GM21447 (cell line): ENCODE measurements at regions not wholly inside any gene's neighbourhood (a gene's known extent, or its start where the extent isn't known, plus 50 kb on each side); places are given as distances from the start of the nearest gene placed in this dataset.
"Not testable (repeated sequence)": the region's sequence is repeated elsewhere in the genome, so short reads cannot be mapped to it uniquely, and the experiment has no call there.

ENCODE experiments used
- ATAC-seq: cut with Tn5 transposase; IDR thresholded peaks from one replicate; pipeline ENCODE4 v1.9.1; 2021; ENCODE audit not compliant: unreplicated experiment

DNA sequence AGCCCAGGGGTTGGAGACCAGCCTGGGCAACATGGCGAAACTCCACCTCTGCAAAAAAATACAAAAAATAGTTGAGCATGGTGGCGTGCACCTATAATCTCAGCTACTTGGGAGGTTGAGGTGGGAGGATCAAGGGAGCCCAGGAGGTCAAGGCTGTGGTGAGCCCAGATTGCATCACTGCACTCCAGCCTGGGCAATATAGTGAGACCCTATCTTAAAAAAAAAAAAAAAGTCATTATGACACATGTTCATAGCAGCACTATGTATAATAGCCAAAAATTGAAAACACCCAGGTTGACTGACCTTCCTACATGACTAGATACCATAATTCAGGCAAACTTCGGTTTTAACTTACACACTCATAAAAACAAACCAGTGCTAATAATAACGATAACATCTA is 90.8 kb upstream of the RBPJ start:
- ATAC-seq = no peak

DNA sequence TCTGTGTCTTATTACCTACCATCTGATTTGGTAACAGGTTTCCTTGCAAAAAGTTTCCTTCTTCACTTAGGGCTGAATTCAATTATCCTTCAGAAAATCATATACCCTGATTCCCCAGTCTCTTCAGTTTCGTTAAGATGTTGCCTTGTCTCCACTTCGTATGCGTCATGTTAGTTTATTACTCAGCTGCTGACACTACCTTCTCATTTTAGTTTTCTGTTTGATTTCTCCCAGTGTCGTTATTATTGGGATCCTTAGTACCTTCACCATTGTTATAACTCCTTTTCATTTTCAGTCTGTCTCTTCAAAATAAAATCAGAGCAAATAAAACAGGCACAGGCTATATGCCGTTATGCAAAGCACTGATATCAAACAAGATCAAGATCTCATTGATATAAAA is 87.5 kb upstream of the RBPJ start:
- ATAC-seq = no peak

DNA sequence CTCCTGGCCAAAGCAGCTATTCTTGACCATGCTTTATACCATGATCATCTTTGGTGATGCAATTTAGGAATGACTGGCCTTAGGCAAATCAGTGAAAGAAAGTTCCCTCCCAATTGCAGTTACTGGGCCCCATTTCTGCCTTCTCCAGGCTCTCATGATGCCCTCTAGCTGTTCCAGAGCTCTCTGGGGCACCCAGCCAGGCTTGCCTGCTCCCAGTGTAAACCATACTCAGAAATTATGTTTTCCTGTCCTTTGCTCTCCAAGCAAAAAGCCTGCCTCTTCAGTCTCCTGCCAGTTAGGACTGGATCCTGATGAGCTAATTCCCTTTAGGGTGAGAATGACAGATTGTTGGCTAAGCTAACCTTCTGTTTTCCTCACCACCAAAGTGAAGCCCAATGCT is 85.3 kb upstream of the RBPJ start:
- ATAC-seq = no peak

DNA sequence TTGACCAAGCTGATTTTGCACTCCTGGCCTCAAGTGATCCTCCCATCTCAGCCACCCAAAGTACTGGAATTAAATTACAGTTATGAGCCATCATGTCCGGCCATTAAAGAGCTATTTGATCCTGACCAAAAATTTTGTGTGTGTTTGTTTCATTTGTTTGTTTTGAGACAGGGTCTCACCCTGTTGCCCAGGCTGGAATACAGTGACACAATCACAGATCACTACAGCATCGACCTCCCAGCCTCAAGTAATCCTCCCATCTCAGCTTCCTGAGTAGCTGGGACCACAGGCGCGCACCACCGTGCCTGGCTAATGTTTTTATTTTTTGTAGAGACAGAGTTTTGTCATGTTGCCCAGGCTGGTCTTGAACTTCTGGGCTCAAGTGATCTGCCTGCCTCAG is 82.9 kb upstream of the RBPJ start:
- ATAC-seq = no peak

DNA sequence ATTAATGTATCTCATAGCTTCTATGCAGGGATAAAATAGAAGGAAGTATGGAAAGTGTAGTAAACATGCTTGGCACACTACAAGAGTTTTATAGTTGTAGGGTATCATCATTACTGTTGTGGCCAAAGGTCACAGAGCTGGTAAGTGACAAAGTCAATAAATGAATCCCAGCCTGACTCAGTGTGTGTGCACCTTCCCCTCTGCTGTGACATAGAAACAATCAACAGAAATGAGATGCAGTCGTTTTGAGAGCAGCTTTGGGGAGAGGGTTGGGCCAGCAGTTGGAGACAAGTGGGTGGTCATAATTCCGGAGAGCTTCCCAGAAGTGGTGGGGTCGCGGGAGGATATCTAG is 82.4 kb upstream of the RBPJ start:
- ATAC-seq = no peak

DNA sequence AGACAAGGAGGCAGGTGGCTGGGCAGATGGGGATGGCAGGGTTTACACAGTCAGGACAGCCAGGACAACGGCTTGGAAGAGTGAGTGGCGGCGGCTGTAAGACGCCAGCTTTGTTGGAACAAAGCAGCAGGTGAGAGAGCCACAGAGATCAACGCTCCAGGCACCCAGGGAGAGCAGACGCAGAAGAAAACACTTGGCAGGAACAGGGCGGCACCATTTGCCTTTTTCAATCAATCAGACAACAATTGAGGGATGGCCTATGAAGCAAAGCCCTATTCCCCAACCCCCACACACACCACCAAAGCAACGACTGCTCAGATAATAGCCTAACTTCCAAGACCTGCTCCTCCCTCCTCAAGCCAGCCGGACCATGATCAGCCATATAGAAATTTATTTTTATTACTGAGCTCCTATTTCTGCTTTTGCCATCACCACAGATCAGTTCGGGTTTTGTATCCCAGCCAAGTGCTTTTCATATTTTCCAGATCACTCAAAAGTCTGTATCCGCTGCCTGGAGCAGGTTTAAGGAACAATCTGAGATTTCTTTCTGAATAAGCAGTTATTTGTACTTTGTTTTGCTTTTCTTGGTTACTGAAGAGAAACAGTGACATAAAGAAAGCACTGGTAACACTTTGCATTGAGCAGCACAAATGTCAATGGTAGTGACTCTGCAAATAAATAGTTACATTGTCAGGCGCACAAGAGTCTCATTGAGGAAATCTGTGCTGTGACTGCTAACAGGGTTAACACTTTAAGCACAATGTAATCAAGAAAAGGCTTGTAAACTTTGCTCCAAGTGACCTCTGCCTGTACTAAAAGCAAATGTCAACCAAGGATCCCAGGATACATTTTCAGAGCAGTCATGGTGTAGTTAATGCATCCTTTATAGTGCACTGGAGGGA is 81.8 kb upstream of the RBPJ start:
- ATAC-seq = no peak

DNA sequence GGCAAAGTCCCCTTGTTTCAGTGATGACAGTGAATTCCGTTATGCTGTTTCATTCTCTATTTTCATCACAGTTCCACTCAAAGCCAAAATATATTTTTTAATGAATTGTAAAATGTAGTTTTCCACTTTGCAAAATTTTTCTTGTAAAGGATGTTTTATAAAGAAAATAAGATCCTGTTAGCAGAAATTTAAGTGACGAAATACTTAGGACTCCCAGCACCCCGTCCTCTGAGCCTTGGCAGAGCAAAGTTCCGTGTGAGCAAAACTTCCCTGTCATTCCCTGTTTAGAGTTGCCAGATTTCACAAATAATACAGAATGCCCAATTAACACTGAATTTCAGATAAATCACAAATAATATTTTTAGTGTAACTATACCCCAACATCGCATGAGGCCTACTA is 81.0 kb upstream of the RBPJ start:
- no peak for ATAC-seq

DNA sequence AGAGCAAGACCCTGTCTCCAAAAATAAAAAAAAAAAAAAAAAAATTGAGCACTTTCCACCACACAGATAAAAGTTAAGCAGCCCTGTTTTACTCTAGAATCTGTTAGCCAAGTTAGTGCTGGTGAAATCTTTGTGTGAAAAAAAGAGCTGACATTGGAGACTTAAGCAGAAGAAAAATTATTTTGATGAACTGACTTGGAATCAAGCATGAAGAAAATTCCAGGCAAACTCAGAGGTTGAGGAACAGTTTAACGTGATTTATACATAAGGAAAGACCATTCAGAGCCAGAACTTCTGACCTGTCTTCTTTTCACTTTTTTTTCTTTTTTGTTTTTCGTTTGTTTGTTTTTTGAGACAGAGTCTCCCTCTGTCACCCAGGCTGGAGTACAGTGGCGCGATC is 79.6 kb upstream of the RBPJ start:
- ATAC-seq = no peak

DNA sequence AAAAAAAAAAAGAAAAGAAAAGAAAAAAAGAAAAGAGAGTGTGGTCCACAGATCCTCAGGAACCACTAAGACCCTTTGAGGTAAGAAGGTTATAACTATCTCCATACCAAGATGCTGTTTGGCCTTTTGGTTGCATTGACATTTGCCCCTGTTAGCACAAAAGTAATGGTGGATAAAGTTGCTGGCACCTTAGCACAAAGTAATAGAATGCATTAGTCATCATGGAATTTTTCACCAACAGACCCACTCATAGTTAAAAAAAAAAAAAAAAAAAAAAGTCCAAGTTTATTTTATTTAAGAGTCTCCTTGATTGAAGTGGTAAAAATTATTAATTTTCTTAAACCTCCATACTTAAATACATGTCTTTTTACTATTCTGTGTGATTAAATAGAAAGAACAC is 78.4 kb upstream of the RBPJ start:
- no peak for ATAC-seq

DNA sequence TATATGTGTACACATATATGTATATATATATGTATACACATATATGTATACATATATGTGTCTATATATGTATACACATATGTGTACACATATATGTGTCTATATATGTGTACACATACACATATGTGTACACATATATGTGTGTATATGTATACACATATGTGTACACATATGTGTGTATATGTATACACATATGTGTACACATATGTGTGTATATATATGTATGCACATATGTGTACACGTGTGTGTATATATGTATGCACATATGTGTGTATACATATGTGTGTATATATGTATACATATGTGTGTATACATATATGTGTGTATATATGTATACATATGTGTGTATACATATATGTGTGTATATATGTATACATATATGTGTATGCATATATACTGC is 76.7 kb upstream of the RBPJ start:
- not testable (repeated sequence) for ATAC-seq

DNA sequence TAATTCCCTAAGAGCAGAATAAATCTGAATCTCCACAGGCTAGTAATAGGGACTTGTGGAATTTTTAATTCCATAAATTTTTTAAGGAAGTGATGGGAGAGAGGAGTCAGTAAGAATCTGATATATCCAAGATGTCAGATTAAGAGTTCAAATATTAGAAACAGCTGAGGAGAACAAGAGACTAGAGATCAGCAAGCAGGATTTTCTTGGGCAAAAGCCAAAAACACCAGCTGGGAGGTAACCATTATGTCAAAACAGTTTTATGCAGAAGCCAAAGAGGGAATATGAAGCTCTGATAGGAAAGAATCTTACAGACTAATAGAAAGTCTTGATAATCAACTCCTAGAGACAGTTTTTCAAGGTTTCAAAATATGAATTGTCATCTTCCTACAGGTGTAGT is 72.2 kb upstream of the RBPJ start:
- ATAC-seq = no peak

DNA sequence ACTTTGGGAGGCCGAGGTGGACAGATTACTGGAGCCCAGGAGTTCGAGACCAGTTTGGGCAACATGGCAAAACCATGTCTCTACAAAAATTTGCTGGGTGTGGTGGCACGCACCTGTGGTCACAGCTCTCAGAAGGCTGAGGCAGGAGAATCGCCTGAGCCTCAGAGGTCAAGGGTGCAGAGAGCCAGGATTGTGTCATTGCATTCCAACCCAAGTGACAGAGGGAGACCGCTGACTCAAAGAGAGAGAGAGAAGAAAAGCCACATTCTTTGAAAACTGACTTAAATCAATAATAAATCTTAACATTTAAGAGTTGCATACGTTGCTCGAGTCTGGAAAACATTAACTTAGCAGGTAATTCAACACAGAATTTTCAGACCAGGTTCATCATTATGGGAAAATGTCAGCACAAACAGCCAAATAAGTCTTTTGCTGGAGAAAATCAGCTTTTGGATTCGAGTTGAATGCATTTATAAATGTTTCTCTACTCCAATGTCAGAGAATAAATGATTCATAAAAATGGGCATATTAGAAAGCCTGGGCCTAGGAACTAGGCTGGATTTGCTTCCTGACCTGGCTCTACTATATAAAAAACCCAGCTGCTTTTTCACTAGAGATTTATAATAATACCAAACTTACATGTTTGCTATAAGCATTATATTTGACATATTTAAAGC is 68.3 kb upstream of the RBPJ start:
- no peak for ATAC-seq

DNA sequence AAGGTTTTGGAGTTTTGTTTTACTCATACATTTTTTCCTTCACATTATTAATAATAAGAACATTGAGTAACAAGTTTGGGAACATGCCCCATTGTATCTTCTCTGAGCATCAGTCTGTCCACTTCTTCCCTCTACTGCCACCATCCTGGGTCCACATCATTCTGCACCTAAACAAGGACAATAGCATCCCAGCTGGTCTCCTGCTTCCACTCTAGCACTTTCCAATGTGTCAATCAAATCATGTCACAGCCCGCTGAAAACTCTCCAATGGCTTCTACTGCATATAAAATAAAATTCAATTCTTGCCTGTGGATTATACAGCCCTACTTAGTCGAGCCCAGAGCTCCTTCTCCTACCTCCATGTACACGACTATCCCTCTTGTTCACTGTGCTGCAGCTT is 66.8 kb upstream of the RBPJ start:
- no peak for ATAC-seq

DNA sequence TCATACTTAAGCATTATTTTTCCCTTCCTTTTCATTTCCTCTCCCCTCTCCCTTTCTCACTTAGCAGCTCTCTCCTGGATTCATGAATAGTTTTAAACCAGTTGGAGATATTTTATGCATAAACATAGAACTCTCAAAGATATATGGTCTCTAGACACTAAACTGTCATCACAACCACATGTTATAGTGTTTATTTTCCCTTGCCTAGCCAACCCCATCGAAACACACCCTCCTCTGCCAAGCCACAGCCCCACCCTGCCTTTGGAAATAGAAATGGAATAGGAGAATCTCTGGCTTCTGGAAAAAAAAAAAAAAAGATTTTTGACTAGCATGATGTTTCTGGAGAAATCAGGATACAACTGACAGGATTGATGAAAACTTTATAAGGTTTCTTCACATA is 64.8 kb upstream of the RBPJ start:
- no peak for ATAC-seq

DNA sequence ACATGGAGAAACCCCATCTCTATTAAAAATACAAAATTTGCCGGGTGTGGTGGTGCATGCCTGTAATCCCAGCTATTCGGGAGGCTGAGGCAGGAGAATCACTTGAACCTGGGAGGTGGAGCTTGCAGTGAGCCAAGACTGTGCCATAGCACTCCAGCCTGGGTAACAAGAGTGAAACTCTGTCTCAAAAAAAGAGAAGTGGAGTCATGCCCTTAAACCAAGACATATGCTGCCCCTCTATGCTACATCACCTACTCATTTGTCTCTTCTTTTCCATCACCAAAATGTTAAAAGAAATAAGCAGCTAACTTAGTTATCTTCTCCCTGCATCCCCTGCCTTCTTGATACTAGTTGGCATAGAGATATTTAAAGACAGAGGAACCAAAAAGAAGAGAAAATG is 63.4 kb upstream of the RBPJ start:
- ATAC-seq = not testable (repeated sequence)

DNA sequence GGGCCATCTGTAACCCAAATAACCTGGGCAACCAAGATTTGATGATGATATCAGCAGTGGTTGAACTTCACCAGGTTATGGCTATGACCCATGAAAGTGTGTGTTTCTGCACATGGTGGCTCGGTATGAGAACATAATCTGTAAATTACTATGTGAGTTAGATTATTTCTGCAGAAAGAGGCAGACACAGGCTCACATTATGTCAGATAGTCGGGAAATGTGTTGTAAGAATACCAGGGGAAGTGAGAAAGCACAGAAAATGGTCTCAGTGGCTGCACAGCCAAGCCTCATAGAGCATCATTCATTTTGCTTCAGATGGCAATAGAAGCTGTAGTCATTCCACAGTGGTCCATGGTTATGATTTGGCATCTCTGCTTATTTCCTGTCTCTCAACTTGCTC is 63.0 kb upstream of the RBPJ start:
- ATAC-seq = peak; percentile 69

DNA sequence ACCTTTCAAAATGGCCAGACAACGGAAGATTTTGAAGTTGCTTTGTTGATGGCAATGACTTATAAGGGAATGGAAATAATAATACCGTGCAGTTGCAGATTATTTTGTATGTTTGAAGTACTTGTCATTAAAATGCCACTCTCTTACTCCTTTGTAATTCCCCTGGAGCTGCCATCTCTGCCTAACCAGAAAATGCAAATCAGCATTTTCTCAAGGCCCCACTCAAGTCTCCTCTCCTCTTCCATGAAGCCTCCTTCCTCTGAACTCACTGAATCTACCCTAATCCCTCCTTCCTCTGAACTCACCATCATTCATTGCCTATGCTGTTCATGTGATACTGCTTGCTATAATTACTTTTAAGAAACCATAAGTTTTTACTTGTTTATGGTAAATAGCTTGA is 60.2 kb upstream of the RBPJ start:
- ATAC-seq = no peak

DNA sequence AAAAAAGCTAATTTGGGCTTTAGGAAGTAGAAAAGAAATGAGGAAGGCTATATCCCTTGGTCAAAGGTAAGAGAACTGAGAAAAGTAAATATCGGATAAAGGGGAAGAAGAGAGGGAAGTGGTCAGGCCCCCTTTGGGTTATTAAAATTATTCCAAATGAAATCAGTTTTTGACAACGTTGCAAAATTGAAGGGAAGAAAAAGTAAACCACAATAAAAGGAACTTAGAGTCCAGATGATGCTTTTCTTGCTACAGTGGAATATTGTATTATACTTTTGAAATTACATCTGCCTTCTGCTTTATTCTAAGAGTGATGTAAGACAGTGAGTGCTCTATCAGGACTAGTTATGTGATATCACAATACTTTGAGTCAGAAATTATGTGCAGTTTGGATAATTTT is 59.4 kb upstream of the RBPJ start:
- ATAC-seq = no peak

DNA sequence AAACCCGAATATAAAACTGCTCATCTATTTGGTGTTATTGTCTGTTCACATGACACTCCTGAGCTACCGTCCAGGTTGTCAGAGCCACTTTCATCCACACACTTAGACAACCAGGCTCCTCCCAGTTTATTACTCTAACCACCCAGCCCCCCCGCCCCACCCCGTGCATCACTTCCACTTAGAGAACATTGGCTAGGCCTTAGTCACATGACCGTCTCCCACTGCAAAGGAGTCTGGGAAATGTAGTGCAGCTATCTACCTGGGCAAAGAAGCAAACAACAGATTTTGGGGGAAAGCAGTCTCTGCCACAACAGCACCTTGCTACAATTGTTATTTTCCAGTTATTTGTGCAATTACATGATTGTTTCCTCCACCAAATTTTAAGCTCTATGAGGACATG is 57.6 kb upstream of the RBPJ start:
- ATAC-seq = no peak

DNA sequence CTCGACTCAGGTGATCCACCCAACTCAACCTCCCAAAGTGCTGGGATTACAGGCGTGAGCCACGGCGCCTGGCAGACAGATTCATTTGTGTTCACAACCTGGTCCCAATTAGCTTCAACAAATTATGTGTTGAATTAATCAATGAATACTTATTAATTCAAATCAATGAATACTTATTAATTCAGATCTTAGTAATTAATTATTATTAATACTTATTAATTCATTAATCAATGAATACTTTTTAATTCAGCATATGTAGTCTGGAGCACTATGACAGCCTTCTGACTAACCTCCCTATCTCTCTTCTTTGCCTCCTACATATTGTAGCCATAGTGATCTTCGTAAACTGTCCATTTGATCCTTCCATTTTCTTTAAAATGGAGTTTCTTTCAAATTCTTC is 56.7 kb upstream of the RBPJ start:
- ATAC-seq = no peak

DNA sequence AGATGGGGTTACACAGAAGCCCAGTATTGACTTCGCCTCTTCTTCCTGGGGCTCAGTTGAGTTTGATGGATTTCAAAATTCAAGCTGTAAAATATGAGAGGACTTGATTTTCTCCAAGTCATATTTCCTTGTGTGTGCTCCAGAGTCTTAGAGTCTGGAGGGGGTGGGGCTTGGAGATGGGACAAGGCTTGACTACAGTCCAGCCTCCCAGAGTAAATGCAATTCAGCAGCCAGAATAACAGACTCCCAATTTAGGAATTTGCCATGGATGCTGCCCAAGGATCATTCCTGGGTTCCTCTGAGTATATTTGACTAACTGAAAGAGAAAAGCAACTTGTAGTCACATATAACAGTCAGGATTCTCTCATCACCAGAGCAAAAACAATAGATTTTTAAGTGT is 53.7 kb upstream of the RBPJ start:
- no peak for ATAC-seq

DNA sequence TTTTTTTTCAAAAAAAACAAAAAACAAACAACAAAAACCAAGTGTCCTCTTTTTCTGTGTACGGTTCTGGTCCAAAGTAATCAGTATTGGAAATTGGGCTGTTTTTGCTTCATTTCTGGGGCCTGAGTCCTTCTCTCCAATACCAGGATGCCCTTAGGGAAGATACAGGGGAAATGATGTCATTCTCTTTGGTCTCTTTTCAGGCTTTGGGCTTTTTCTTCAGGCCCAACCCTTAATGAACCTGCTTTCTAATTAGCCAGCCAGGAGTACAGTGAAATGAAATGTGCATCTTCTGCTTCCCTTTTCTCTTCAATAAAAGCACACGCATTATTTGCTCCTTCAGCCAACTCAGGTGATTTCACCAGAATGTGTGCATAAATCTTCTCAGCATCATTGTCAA is 52.6 kb upstream of the RBPJ start:
- ATAC-seq = no peak

DNA sequence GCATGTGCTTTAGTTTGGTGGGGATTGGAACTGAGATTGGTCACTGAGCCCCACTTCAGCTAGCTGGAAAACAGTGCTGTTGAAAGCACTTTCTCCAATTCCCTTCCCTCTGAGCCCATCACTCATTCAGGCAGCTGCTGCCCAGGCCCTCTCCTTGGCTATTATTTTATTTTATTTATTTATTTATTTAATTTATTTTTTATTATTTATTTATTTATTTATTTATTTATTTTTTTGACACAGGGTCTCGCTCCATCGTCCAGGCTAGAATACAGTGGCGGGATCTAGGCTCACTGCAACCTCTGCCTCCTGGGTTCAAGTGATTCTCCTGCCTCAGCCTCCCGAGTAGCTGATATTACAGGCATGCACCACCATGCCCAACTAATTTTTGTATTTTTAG is 51.8 kb upstream of the RBPJ start:
- no peak for ATAC-seq
